Suprapubic skin (tissue), 4 donors: ENCODE measurements at regions not wholly inside any gene's neighbourhood (a gene's known extent, or its start where the extent isn't known, plus 50 kb on each side); places are given as distances from the start of the nearest gene placed in this dataset.

Source experiments
- DNase-seq, 2 donors: peaks; one replicate each; pipeline ENCODE4 v3.0.0-alpha.2; 2019; ENCODE audit warnings: low spot score in 2 of 2
- H3K27ac ChIP-seq: fragments of 200-600 bp; sonication (generic); one replicate; pipeline ENCODE4 v1.5.1; 2019
- H3K27me3 ChIP-seq: fragments of 200-600 bp; sonication (generic); one replicate; pipeline ENCODE4 v1.5.1; 2019
- H3K36me3 ChIP-seq: fragments of 200-600 bp; sonication (generic); one replicate; pipeline ENCODE4 v1.5.1; 2019
- H3K4me1 ChIP-seq: fragments of 200-600 bp; sonication (generic); one replicate; pipeline ENCODE4 v1.5.1; 2019
- H3K4me3 ChIP-seq: fragments of 200-600 bp; sonication (generic); one replicate; pipeline ENCODE4 v1.5.1; 2019; ENCODE audit warnings: mild to moderate bottlenecking
- H3K9me3 ChIP-seq: fragments of 200-600 bp; sonication (generic); one replicate; pipeline ENCODE4 v1.5.1; 2019
- CTCF ChIP-seq, 2 donors: fragments of 200-600 bp in 1 of 2; fragments of 450-650 bp in 1 of 2; sonication (generic) in 1 of 2; IDR thresholded peaks; one replicate each; pipeline ENCODE4 v1.5.1; 2016 to 2019; ENCODE audit warnings: antibody characterized with exemption in 2 of 2, mild to moderate bottlenecking in 1 of 2, moderate library complexity in 1 of 2
- EP300 ChIP-seq: sonication (generic); formaldehyde crosslinking; IDR thresholded peaks from one replicate; pipeline ENCODE4 v1.6.1; 2017; ENCODE audit warnings: antibody characterized with exemption
- POLR2A ChIP-seq, 2 donors: fragments of 450-650 bp; IDR thresholded peaks; one replicate each; pipeline ENCODE4 v1.6.1; 2017; ENCODE audit warnings: antibody characterized with exemption in 2 of 2, mild to moderate bottlenecking in 2 of 2, moderate library complexity in 2 of 2
- POLR2AphosphoS5 ChIP-seq, 3 donors: sonication (generic); formaldehyde crosslinking; IDR thresholded peaks; one replicate each; pipeline ENCODE4 v1.6.1; 2017; ENCODE audit warnings: antibody characterized with exemption in 3 of 3
- WGBS: methylation state at CpG from one replicate; pipeline ENCODE4 v1.1.5; 2018; 5-methylcytosine and 5-hydroxymethylcytosine counted together

- WGBS: 85% methylated on average over 1 of the region's 1 CpG
- Histone ChIP-seq H3K4me3 (no peak overlapping the region), H3K9me3 (no peaks in the 10 kb centered on the region), H3K4me1 (peaks cover 10% of the 10 kb centered on the region), H3K36me3 (no peaks in the 10 kb centered on the region), H3K27ac (no peak overlapping the region), H3K27me3 (peaks cover 3% of the 10 kb centered on the region)
- TF ChIP-seq EP300 (no peak), POLR2A (IDR thresholded peaks at IDR 0.05) (no peak), POLR2AphosphoS5 (IDR thresholded peaks at IDR 0.05) (no peak), CTCF (IDR thresholded peaks at IDR 0.05) (no peak)
- DNase-seq: no peak
Observed at GRCh38 chr5:110106750-110107149, 417.0 kb downstream of the MAN2A1 start.

- WGBS: 83% methylated on average over 3 of the region's 4 CpGs
- Histone ChIP-seq H3K9me3 (no peaks in the 10 kb centered on the region), H3K27me3 (peaks cover 3% of the 10 kb centered on the region), H3K27ac (no peak overlapping the region), H3K36me3 (no peaks in the 10 kb centered on the region), H3K4me3 (no peak overlapping the region), H3K4me1 (peaks cover 10% of the 10 kb centered on the region)
- TF ChIP-seq CTCF (IDR thresholded peaks at IDR 0.05) (no peak), POLR2A (IDR thresholded peaks at IDR 0.05) (no peak), EP300 (no peak), POLR2AphosphoS5 (IDR thresholded peaks at IDR 0.05) (no peak)
- DNase-seq: no peak
Observed at GRCh38 chr5:110108520-110108919, 418.8 kb downstream of the MAN2A1 start.

- WGBS: 88% methylated on average over 3 of the region's 3 CpGs
- H3K36me3 ChIP-seq: no peaks in the 10 kb centered on the region
- no peaks in the 10 kb centered on the region for H3K27me3 ChIP-seq
- TF ChIP-seq CTCF (IDR thresholded peaks at IDR 0.05): no peak
- TF ChIP-seq POLR2AphosphoS5 (IDR thresholded peaks at IDR 0.05): no peak
- TF ChIP-seq EP300: no peak
- TF ChIP-seq POLR2A (IDR thresholded peaks at IDR 0.05): no peak
- no peaks in the 10 kb centered on the region for H3K9me3 ChIP-seq
- H3K4me1 ChIP-seq: peaks cover 10% of the 10 kb centered on the region
- no peak overlapping the region for H3K4me3 ChIP-seq
- no peak for DNase-seq
- H3K27ac ChIP-seq: no peak overlapping the region
Observed at GRCh38 chr5:110109667-110110066, 419.9 kb downstream of the MAN2A1 start.

- Histone ChIP-seq H3K27ac (no peak overlapping the region), H3K27me3 (no peaks in the 10 kb centered on the region), H3K36me3 (no peaks in the 10 kb centered on the region), H3K4me3 (no peak overlapping the region), H3K9me3 (no peaks in the 10 kb centered on the region), H3K4me1 (no peaks in the 10 kb centered on the region)
- no peak for DNase-seq
- TF ChIP-seq POLR2A (IDR thresholded peaks at IDR 0.05): no peak
Observed at GRCh38 chr5:110112348-110112747, 422.6 kb downstream of the MAN2A1 start.

- H3K27me3 ChIP-seq: no peaks in the 10 kb centered on the region
Observed at GRCh38 chr5:110115503-110115902, 425.8 kb downstream of the MAN2A1 start.

More at GRCh38 chr5:110115503-110115902, 425.8 kb downstream of the MAN2A1 start:
- no peaks in the 10 kb centered on the region for H3K36me3 ChIP-seq
- H3K9me3 ChIP-seq: peaks cover 6% of the 10 kb centered on the region
- 70% methylated on average over 3 of the region's 3 CpGs for WGBS
- H3K4me3 ChIP-seq: no peak overlapping the region
- no peak overlapping the region for H3K27ac ChIP-seq
- no peaks in the 10 kb centered on the region for H3K4me1 ChIP-seq
- DNase-seq: no peak
- no peak for TF ChIP-seq CTCF (IDR thresholded peaks at IDR 0.05)
- no peak for TF ChIP-seq POLR2A (IDR thresholded peaks at IDR 0.05)
- no peak for TF ChIP-seq EP300
- no peak for TF ChIP-seq POLR2AphosphoS5 (IDR thresholded peaks at IDR 0.05)
